Testis (tissue), 2 donors: ENCODE measurements at regions not wholly inside any gene's neighbourhood (a gene's known extent, or its start where the extent isn't known, plus 50 kb on each side); places are given as distances from the start of the nearest gene placed in this dataset.

ENCODE experiments used
- DNase-seq: peaks from one replicate; pipeline ENCODE4 v3.0.0-alpha.2; 2019
- H3K27ac ChIP-seq, 2 donors: fragments of 200-600 bp; sonication (generic); one replicate each; pipeline ENCODE4 v1.5.1; 2019
- H3K27me3 ChIP-seq: fragments of 200-600 bp; sonication (generic); one replicate; pipeline ENCODE4 v1.5.1; 2019
- H3K36me3 ChIP-seq: fragments of 200-600 bp; sonication (generic); one replicate; pipeline ENCODE4 v1.5.1; 2017; ENCODE audit warnings: low read depth; ENCODE audit errors: missing control alignments
- H3K4me1 ChIP-seq: fragments of 200-600 bp; sonication (generic); one replicate; pipeline ENCODE4 v1.5.1; 2019
- H3K4me3 ChIP-seq, 2 donors: fragments of 200-600 bp; sonication (generic); one replicate each; pipeline ENCODE4 v1.5.1; 2017 to 2019
- H3K9me3 ChIP-seq: fragments of 200-600 bp; sonication (generic); one replicate; pipeline ENCODE4 v1.5.1; 2017
- CTCF ChIP-seq, 3 experiments: fragments of 450-650 bp in 2 of 3; fragments of 200-600 bp in 1 of 3; sonication (generic) in 1 of 3; IDR thresholded peaks; one replicate each; pipeline ENCODE4 v1.5.1; 2016 to 2019; ENCODE audit warnings: antibody characterized with exemption in 3 of 3, mild to moderate bottlenecking in 2 of 3, moderate library complexity in 1 of 3
- POLR2A ChIP-seq: fragments of 450-650 bp; IDR thresholded peaks from one replicate; pipeline ENCODE4 v1.6.1; 2017; ENCODE audit warnings: antibody characterized with exemption, mild to moderate bottlenecking, moderate library complexity
- WGBS, 2 donors: methylation state at CpG; one replicate each; pipeline ENCODE4 v1.1.5; 2018; 5-methylcytosine and 5-hydroxymethylcytosine counted together
- intact Hi-C: fragments of 100-400 bp; cut with DNase I; formaldehyde crosslinking; loops from one replicate; pipeline ENCODE4 v1.15.1; 2023; ENCODE audit warnings: low total_unique reads

- WGBS, 2 donors, result 59 to 70% methylated on average over 3 of the region's 3 CpGs
- TF ChIP-seq CTCF (IDR thresholded peaks at IDR 0.05), result no peak
- no peak for TF ChIP-seq POLR2A
- Histone ChIP-seq H3K27ac (no peak overlapping the region), H3K4me1 (no peaks in the 10 kb centered on the region), H3K36me3 (no peaks in the 10 kb centered on the region), H3K4me3 (no peak overlapping the region), H3K27me3 (no peaks in the 10 kb centered on the region), H3K9me3 (no peaks in the 10 kb centered on the region)
- intact Hi-C loops, result no loop called here
- no peak for DNase-seq
Observed at GRCh38 chr13:106915146-106915545, 347.2 kb upstream of the ARGLU1 start.

- Histone ChIP-seq H3K4me1 (no peaks in the 10 kb centered on the region), H3K4me3 (no peak overlapping the region), H3K27ac (no peak overlapping the region), H3K27me3 (no peaks in the 10 kb centered on the region), H3K36me3 (no peaks in the 10 kb centered on the region), H3K9me3 (no peaks in the 10 kb centered on the region)
- DNase-seq, result no peak
- intact Hi-C loops, result no loop called here
- no peak for TF ChIP-seq CTCF (IDR thresholded peaks at IDR 0.05)
- no peak for TF ChIP-seq POLR2A
- WGBS, 2 donors, result 84 to 88% methylated on average over 4 of the region's 4 CpGs
Observed at GRCh38 chr13:106911627-106912026, 343.7 kb upstream of the ARGLU1 start.

GRCh38 chr13:106911020-106911419 is 343.1 kb upstream of the ARGLU1 start:
- H3K9me3 ChIP-seq, result no peaks in the 10 kb centered on the region
- TF ChIP-seq CTCF (IDR thresholded peaks at IDR 0.05) (no peak), POLR2A (no peak)
- intact Hi-C loops, result no loop called here

GRCh38 chr13:106906426-106906996 is 338.6 kb upstream of the ARGLU1 start:
- intact Hi-C loops, result no loop called here
- Histone ChIP-seq H3K4me3 (no peak overlapping the region), H3K36me3 (no peaks in the 10 kb centered on the region), H3K9me3 (no peaks in the 10 kb centered on the region), H3K27me3 (no peaks in the 10 kb centered on the region), H3K4me1 (no peaks in the 10 kb centered on the region), H3K27ac (no peak overlapping the region)
- WGBS, 2 donors, result 71 to 75% methylated on average over 13 of the region's 13 CpGs
- TF ChIP-seq POLR2A, result no peak
- TF ChIP-seq CTCF (IDR thresholded peaks at IDR 0.05), result no peak
- no peak for DNase-seq

More at GRCh38 chr13:106911020-106911419, 343.1 kb upstream of the ARGLU1 start:
- DNase-seq, result no peak
- Histone ChIP-seq H3K4me1 (no peaks in the 10 kb centered on the region), H3K27me3 (no peaks in the 10 kb centered on the region), H3K27ac (no peak overlapping the region), H3K36me3 (no peaks in the 10 kb centered on the region), H3K4me3 (no peak overlapping the region)
- 82 to 84% methylated on average over 5 of the region's 5 CpGs for WGBS, 2 donors
